HK-2 (cell line): ENCODE measurements at regions not wholly inside any gene's neighbourhood (a gene's known extent, or its start where the extent isn't known, plus 50 kb on each side); places are given as distances from the start of the nearest gene placed in this dataset.
"Not testable (repeated sequence)": the region's sequence is repeated elsewhere in the genome, so short reads cannot be mapped to it uniquely, and the experiment has no call there.

ENCODE experiments used
- DNase-seq: peaks from one replicate; pipeline ENCODE4 v3.0.0-alpha.2; 2018; ENCODE audit not compliant: unreplicated experiment

- DNase-seq, result no peak
These were observed 91.6 kb upstream of the BCAR3 start for GRCh38 chr1:93773049-93773838.

DNA sequence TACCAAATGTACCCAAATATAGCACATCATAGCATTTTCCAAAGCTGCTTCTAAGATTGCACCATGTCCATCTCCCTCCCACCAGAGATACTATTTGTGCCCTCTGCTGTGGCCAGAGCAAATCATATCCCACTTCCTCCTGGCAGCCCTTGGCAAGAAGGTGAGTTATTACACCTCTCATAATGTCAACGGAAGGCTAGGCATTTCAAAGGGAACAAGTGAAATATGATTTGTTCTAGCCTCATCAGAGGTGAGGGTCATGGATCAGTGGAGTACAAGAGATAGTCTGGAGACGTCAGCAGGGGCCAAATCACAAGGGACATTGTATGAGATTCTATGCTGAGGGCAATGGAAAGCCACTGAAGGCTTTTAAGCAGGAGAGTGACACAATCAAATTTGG, 90.2 kb upstream of the BCAR3 start:
- no peak for DNase-seq

DNA sequence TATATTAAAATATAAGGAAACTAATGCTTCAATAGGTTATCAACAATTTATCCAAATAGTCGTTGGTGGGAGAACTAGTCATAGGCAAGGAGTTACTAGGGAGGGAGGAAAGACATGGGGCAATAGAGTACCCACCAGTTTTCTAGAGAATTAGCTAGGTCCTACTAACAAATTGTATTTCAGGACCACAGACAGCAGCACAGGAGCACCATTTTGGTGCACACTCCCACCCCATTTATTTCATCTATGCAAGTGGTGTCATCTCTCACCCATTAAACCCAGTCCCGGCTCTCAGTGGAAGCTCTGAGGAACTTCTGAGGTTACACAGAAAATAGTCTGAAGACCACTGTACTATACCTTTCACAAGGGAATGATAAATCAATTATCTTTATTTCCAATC, 89.0 kb upstream of the BCAR3 start:
- no peak for DNase-seq

DNA sequence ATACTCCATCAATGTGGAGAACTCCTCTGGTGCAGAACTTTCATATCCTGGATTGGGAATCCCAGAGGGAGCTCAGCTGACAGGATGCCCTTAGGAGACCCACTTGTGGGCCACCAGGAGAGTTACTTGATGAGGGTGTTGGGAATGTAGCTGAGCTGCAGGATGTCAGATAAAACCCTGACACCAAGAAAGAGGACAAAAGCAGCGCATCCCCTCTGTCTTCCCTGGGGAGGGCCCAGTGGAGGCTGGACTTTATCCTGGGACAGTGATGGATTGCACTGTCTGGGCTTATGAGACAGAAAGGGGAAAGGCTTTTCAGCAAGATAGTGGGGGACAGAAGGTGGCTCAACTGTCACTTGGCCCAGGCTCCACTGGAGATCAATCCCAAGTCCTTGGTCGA, 88.1 kb upstream of the BCAR3 start:
- DNase-seq, result no peak

GRCh38 chr1:93768380-93768863, 86.8 kb upstream of the BCAR3 start:
- no peak for DNase-seq

DNA sequence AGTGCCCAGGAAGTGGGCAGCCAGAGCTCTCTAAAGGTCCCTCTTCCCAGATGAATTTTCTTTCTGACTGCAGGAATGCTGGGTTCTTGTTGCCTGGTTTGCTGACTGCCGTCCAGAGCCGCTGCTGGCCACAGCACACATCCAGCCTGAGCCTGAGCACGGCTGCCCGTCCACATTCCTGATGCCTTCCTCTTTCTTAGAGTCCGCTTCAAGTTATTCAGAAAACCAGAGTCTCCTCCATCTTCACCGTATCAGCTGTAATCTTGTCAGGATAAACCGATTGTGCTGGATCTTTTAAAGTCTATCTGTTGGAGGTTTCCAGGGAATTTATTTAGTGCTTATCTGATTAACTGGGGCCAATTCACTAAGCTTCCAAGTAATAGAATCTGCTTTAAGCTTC, 84.8 kb upstream of the BCAR3 start:
- no peak for DNase-seq

DNA sequence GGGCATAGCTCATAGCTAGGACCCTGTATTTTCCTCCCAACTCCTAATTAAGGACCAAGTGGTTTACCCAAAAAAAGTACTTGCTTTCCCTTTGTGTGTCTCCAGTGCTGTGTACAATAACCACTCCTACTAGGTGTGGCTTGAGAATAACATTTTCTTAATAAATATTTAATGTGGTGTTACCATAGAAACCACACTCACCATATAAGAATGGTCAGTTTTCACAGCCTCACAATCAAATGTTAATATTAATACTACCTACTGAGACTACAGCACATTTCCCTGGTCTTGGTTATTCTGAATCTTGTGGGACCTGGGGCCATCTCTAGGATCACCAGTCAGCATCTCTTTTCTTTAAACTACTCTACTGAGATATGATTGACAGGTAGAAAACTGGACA, 83.5 kb upstream of the BCAR3 start:
- no peak for DNase-seq

DNA sequence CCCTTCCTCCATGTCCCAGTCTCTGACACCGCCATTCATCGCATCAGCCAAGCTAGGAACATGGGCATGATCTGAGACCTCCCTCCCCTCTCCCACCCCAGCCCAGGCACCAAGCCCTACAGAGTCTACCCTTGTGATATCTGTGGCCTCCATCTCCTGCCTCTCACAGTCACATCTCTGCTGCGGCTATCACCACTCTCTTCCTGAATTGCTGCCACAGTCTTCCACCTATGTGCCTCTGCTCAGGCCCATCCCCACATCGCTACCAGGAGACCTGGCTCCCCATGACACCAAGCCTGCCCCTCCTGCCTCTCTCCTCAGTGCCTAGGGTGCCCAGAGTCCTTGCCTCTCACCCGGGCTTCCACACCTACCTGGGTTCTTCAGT, 82.7 kb upstream of the BCAR3 start:
- DNase-seq, result no peak

- no peak for DNase-seq
These were observed 82.2 kb upstream of the BCAR3 start for GRCh38 chr1:93763704-93764365.

DNA sequence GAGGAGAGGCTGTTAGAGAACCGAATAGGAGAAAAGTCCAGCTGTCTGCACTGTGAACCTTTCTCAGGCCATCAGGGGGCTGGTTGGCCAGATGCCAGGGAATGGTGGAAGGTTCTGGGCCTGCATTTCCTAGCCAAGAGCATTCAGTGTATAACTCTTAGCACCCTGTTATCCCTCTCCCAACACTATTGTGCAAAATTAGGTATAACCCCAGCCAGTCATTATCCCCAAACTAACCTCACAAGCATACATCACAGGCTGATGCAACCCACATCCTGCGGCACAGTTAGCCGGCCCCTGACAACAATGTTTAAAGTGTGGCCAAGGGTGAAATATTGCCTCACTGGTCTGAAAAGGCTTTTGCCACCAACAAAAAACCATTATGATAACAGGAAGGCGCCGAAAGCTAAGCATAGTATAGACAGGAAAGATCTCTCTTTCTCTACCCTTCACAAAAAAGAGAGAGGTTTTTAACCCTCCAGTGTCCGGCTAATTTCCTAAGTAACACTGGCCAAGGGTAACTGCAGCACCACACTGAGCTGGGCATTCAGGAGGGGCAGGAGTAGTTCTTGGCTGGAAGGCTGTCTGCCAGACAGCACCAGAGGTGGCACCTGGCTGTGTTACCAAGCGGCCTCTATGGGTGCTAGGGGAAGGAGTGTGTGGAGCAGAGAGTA, 77.3 kb upstream of the BCAR3 start:
- no peak for DNase-seq

GRCh38 chr1:93757256-93758036, 75.8 kb upstream of the BCAR3 start:
- DNase-seq, result no peak

DNA sequence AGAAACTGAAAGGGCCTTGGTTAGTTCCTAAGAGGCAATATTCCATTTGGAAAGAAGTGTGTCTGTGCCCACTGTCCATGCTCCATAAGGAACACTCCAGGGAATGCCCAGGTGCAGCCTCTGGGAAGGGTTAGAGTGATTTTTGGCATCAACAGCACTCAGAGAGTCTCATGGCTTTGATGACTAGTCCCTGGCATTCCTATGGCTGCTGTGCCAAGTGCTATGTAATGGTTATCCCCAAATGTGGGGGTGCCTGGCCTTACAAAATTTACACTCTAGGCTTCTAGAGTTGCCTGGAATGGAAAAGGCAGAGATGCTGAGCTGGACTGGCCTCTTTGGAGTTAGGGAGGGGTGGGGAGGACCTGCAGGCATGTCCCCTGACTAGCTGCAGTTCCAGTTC, 75.0 kb upstream of the BCAR3 start:
- DNase-seq, result no peak

DNA sequence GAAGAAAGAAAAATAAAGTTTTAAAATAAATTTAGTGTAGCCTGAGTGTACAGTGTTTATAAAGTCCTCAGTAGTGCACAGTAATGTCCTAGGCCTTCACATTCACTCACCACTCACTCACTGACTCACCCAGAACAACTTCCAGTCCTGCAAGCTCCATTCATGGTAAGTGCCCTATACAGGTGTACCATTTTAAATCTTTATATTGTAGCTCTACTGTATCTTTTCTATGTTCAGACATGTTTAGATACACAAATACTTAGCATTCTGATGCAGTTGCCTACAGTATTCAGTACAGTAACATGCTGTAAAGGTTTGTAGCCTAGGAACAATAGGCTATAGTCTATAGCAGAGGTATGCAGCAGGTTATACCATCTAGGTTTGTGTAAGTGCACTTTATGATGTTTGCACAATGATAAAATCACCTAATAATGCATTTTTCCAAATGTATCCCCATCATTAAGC, 73.6 kb upstream of the BCAR3 start:
- DNase-seq, result not testable (repeated sequence)

GRCh38 chr1:93753791-93754763, 72.4 kb upstream of the BCAR3 start:
- DNase-seq, result no peak

- DNase-seq, result no peak
These were observed 70.0 kb upstream of the BCAR3 start for GRCh38 chr1:93751377-93752250.

DNA sequence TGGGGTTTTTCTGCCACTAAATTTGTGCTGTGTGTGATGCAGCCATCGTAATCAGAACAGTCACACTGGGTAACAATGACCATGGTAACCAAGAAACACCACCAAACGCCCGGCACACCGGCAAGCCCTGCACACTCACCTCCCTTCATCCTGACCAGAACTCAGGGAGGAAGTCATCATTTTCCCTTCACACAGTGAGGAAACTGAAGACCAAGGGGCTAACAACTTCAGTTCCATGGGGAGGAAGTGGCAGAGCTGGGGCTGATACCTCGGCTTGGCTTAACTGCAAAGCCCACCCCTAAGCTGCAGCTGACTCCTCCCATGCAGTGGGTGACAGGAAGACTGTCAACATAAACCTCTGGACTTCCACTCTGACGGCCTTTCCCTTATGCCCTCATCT, 69.3 kb upstream of the BCAR3 start:
- no peak for DNase-seq

- no peak for DNase-seq
These were observed 68.3 kb upstream of the BCAR3 start for GRCh38 chr1:93749894-93750301.

DNA sequence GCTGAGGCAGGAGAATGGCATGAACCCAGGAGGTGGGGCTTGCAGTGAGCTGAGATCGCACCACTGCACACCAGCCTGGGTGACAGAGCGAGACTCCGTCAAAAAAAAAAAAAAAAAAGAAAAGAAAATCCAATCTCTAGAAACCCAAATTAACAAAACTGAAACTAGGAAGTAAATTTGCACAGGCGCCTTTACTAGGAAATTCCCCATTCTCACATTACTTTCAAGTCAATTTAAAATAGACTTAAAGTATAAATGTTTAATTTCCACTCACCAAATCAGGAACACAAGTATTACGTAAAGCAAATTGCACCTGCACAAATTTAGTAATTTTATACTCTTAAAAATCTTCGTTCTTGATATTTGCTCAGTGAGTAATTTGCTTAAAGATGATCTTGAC, 67.8 kb upstream of the BCAR3 start:
- no peak for DNase-seq

GRCh38 chr1:93746021-93746812, 64.6 kb upstream of the BCAR3 start:
- no peak for DNase-seq
